ENCODE measurements at regions not wholly inside any gene's neighbourhood (a gene's known extent, or its start where the extent isn't known, plus 50 kb on each side); places are given as distances from the start of the nearest gene placed in this dataset.

GRCh38 chr11:11072067-11072466, 214.2 kb upstream of the ZBED5 start:
- TF ChIP-seq ZFP3 (CRISPR knock-in tag; IDR thresholded peaks at IDR 0.05) (no peak), RARB (CRISPR knock-in tag; IDR thresholded peaks at IDR 0.05) (no peak), BACH2 (CRISPR knock-in tag; IDR thresholded peaks at IDR 0.05; ENCODE audit: borderline replicate concordance) (no peak), CSRNP3 (CRISPR knock-in tag; IDR thresholded peaks at IDR 0.05) (no peak), GLIS3 (CRISPR knock-in tag; IDR thresholded peaks at IDR 0.05) (no peak), SNAI2 (CRISPR knock-in tag; IDR thresholded peaks at IDR 0.05) (no peak)

All from SK-N-SH treated with all-trans-retinoic acid at 6 μM for 48 hours (cell line).